ENCODE measurements at regions not wholly inside any gene's neighbourhood (a gene's known extent, or its start where the extent isn't known, plus 50 kb on each side); places are given as distances from the start of the nearest gene placed in this dataset.

- TF ChIP-seq SIN3A (IDR thresholded peaks at IDR 0.05; ENCODE audit: borderline replicate concordance, insufficient read depth, low read depth, low read length) (no peak), CTCF (IDR thresholded peaks at IDR 0.05) (no peak), TCF7L2 (IDR thresholded peaks at IDR 0.05; ENCODE audit: low read depth, low read length) (no peak)
- TF ChIP-seq, protein P1, sequence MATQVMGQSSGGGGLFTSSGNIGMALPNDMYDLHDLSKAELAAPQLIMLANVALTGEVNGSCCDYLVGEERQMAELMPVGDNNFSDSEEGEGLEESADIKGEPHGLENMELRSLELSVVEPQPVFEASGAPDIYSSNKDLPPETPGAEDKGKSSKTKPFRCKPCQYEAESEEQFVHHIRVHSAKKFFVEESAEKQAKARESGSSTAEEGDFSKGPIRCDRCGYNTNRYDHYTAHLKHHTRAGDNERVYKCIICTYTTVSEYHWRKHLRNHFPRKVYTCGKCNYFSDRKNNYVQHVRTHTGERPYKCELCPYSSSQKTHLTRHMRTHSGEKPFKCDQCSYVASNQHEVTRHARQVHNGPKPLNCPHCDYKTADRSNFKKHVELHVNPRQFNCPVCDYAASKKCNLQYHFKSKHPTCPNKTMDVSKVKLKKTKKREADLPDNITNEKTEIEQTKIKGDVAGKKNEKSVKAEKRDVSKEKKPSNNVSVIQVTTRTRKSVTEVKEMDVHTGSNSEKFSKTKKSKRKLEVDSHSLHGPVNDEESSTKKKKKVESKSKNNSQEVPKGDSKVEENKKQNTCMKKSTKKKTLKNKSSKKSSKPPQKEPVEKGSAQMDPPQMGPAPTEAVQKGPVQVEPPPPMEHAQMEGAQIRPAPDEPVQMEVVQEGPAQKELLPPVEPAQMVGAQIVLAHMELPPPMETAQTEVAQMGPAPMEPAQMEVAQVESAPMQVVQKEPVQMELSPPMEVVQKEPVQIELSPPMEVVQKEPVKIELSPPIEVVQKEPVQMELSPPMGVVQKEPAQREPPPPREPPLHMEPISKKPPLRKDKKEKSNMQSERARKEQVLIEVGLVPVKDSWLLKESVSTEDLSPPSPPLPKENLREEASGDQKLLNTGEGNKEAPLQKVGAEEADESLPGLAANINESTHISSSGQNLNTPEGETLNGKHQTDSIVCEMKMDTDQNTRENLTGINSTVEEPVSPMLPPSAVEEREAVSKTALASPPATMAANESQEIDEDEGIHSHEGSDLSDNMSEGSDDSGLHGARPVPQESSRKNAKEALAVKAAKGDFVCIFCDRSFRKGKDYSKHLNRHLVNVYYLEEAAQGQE (IDR thresholded peaks at IDR 0.05; ENCODE audit: insufficient read depth in 1 of 2, low read depth in 2 of 2, low read length in 1 of 2), result no peak
These were observed 313.9 kb upstream of the ROBO2 start for GRCh38 chr3:76726034-76726433.

All from Panc1 (cell line).